ENCODE measurements at regions not wholly inside any gene's neighbourhood (a gene's known extent, or its start where the extent isn't known, plus 50 kb on each side); places are given as distances from the start of the nearest gene placed in this dataset.
"Not testable (repeated sequence)": the region's sequence is repeated elsewhere in the genome, so short reads cannot be mapped to it uniquely, and the experiment has no call there.

- Histone ChIP-seq H3K36me3 (ENCODE audit: control insufficient read depth, insufficient read depth, low read length) (no peaks in the 10 kb centered on the region), H3K9me3 (replicated peaks; ENCODE audit: control insufficient read depth, low read depth, low read length) (no peaks in the 10 kb centered on the region), H3K27ac (ENCODE audit: low read length) (no peak overlapping the region), H3K4me3 (ENCODE audit: low read length) (no peak overlapping the region), H3K4me1 (ENCODE audit: control insufficient read depth, insufficient read depth, low read length) (peaks cover 4% of the 10 kb centered on the region), H3K27me3 (ENCODE audit: control insufficient read depth, insufficient read depth, low read length) (no peaks in the 10 kb centered on the region)
- no peak for DNase-seq
- 94% methylated on average over 2 of the region's 3 CpGs for WGBS (ENCODE audit: insufficient coverage)
Measured at GRCh38 chr6:139521338-139521737, 146.9 kb upstream of the CITED2 start.

- no peak overlapping the region for H3K27ac ChIP-seq (ENCODE audit: low read length)
- H3K27me3 ChIP-seq (ENCODE audit: control insufficient read depth, insufficient read depth, low read length), result no peaks in the 10 kb centered on the region
- no CpG with 5 or more reads among the region's 3 CpGs for WGBS (ENCODE audit: insufficient coverage)
- H3K4me1 ChIP-seq (ENCODE audit: control insufficient read depth, insufficient read depth, low read length), result peaks cover 6% of the 10 kb centered on the region
- H3K4me3 ChIP-seq (ENCODE audit: low read length), result no peak overlapping the region
- no peaks in the 10 kb centered on the region for H3K36me3 ChIP-seq (ENCODE audit: control insufficient read depth, insufficient read depth, low read length)
- no peak for DNase-seq
- H3K9me3 ChIP-seq (replicated peaks; ENCODE audit: control insufficient read depth, low read depth, low read length), result no peaks in the 10 kb centered on the region
Measured at GRCh38 chr6:139520321-139520768, 145.9 kb upstream of the CITED2 start.

GRCh38 chr6:139519571-139520031, 145.2 kb upstream of the CITED2 start:
- Histone ChIP-seq H3K36me3 (ENCODE audit: control insufficient read depth, insufficient read depth, low read length) (no peaks in the 10 kb centered on the region), H3K4me3 (ENCODE audit: low read length) (no peak overlapping the region), H3K9me3 (replicated peaks; ENCODE audit: control insufficient read depth, low read depth, low read length) (no peaks in the 10 kb centered on the region), H3K4me1 (ENCODE audit: control insufficient read depth, insufficient read depth, low read length) (peaks cover 6% of the 10 kb centered on the region), H3K27me3 (ENCODE audit: control insufficient read depth, insufficient read depth, low read length) (no peaks in the 10 kb centered on the region), H3K27ac (ENCODE audit: low read length) (no peak overlapping the region)
- WGBS (ENCODE audit: insufficient coverage), result 73% methylated on average over 3 of the region's 5 CpGs
- DNase-seq, result no peak

GRCh38 chr6:139519097-139519496, 144.6 kb upstream of the CITED2 start:
- H3K4me1 ChIP-seq (ENCODE audit: control insufficient read depth, insufficient read depth, low read length), result peaks cover 6% of the 10 kb centered on the region
- no peak overlapping the region for H3K4me3 ChIP-seq (ENCODE audit: low read length)
- WGBS (ENCODE audit: insufficient coverage), result 83% methylated on average over 1 of the region's 5 CpGs
- no peak overlapping the region for H3K27ac ChIP-seq (ENCODE audit: low read length)
- H3K9me3 ChIP-seq (replicated peaks; ENCODE audit: control insufficient read depth, low read depth, low read length), result no peaks in the 10 kb centered on the region
- H3K36me3 ChIP-seq (ENCODE audit: control insufficient read depth, insufficient read depth, low read length), result no peaks in the 10 kb centered on the region
- no peaks in the 10 kb centered on the region for H3K27me3 ChIP-seq (ENCODE audit: control insufficient read depth, insufficient read depth, low read length)
- DNase-seq, result no peak

- Histone ChIP-seq H3K27ac (ENCODE audit: low read length) (no peak overlapping the region), H3K9me3 (replicated peaks; ENCODE audit: control insufficient read depth, low read depth, low read length) (no peaks in the 10 kb centered on the region), H3K27me3 (ENCODE audit: control insufficient read depth, insufficient read depth, low read length) (no peaks in the 10 kb centered on the region), H3K4me3 (ENCODE audit: low read length) (no peak overlapping the region), H3K36me3 (ENCODE audit: control insufficient read depth, insufficient read depth, low read length) (no peaks in the 10 kb centered on the region), H3K4me1 (ENCODE audit: control insufficient read depth, insufficient read depth, low read length) (peaks cover 6% of the 10 kb centered on the region)
- WGBS (ENCODE audit: insufficient coverage), result 91% methylated on average over 6 of the region's 12 CpGs
- no peak for DNase-seq
Measured at GRCh38 chr6:139518556-139519091, 144.2 kb upstream of the CITED2 start.

GRCh38 chr6:139517998-139518555, 143.6 kb upstream of the CITED2 start:
- not testable (repeated sequence) for H3K9me3 ChIP-seq (replicated peaks; ENCODE audit: control insufficient read depth, low read depth, low read length); H3K4me1 ChIP-seq (ENCODE audit: control insufficient read depth, insufficient read depth, low read length); DNase-seq; H3K36me3 ChIP-seq (ENCODE audit: control insufficient read depth, insufficient read depth, low read length); H3K27ac ChIP-seq (ENCODE audit: low read length); H3K4me3 ChIP-seq (ENCODE audit: low read length); H3K27me3 ChIP-seq (ENCODE audit: control insufficient read depth, insufficient read depth, low read length)
- WGBS (ENCODE audit: insufficient coverage), result 79% methylated on average over 7 of the region's 14 CpGs

- H3K9me3 ChIP-seq (replicated peaks; ENCODE audit: control insufficient read depth, low read depth, low read length), result no peaks in the 10 kb centered on the region
- H3K36me3 ChIP-seq (ENCODE audit: control insufficient read depth, insufficient read depth, low read length), result no peaks in the 10 kb centered on the region
- H3K27me3 ChIP-seq (ENCODE audit: control insufficient read depth, insufficient read depth, low read length), result no peaks in the 10 kb centered on the region
- 0% methylated on average over 1 of the region's 3 CpGs for WGBS (ENCODE audit: insufficient coverage)
- H3K4me3 ChIP-seq (ENCODE audit: low read length), result no peak overlapping the region
- H3K4me1 ChIP-seq (ENCODE audit: control insufficient read depth, insufficient read depth, low read length), result peaks cover 6% of the 10 kb centered on the region
- DNase-seq, result no peak
- H3K27ac ChIP-seq (ENCODE audit: low read length), result no peak overlapping the region
Measured at GRCh38 chr6:139515511-139515910, 141.1 kb upstream of the CITED2 start.

- H3K27ac ChIP-seq (ENCODE audit: low read length), result no peak overlapping the region
- WGBS (ENCODE audit: insufficient coverage), result 20% methylated on average over 1 of the region's 3 CpGs
- H3K9me3 ChIP-seq (replicated peaks; ENCODE audit: control insufficient read depth, low read depth, low read length), result no peaks in the 10 kb centered on the region
- no peak for DNase-seq
- peaks cover 5% of the 10 kb centered on the region for H3K4me1 ChIP-seq (ENCODE audit: control insufficient read depth, insufficient read depth, low read length)
- no peak overlapping the region for H3K4me3 ChIP-seq (ENCODE audit: low read length)
- H3K36me3 ChIP-seq (ENCODE audit: control insufficient read depth, insufficient read depth, low read length), result no peaks in the 10 kb centered on the region
- H3K27me3 ChIP-seq (ENCODE audit: control insufficient read depth, insufficient read depth, low read length), result no peaks in the 10 kb centered on the region
Measured at GRCh38 chr6:139514819-139515218, 140.4 kb upstream of the CITED2 start.

GRCh38 chr6:139510040-139510790, 135.8 kb upstream of the CITED2 start:
- peaks cover 3% of the 10 kb centered on the region for H3K4me1 ChIP-seq (ENCODE audit: control insufficient read depth, insufficient read depth, low read length)
- WGBS (ENCODE audit: insufficient coverage), result 100% methylated on average over 1 of the region's 9 CpGs
- H3K36me3 ChIP-seq (ENCODE audit: control insufficient read depth, insufficient read depth, low read length), result no peaks in the 10 kb centered on the region
- H3K9me3 ChIP-seq (replicated peaks; ENCODE audit: control insufficient read depth, low read depth, low read length), result no peaks in the 10 kb centered on the region
- no peak overlapping the region for H3K4me3 ChIP-seq (ENCODE audit: low read length)
- H3K27me3 ChIP-seq (ENCODE audit: control insufficient read depth, insufficient read depth, low read length), result no peaks in the 10 kb centered on the region
- no peak overlapping the region for H3K27ac ChIP-seq (ENCODE audit: low read length)
- peak; percentile 60 for DNase-seq

- no peak overlapping the region for H3K4me3 ChIP-seq (ENCODE audit: low read length)
- no peak for DNase-seq
- H3K27ac ChIP-seq (ENCODE audit: low read length), result no peak overlapping the region
- no peaks in the 10 kb centered on the region for H3K9me3 ChIP-seq (replicated peaks; ENCODE audit: control insufficient read depth, low read depth, low read length)
- H3K27me3 ChIP-seq (ENCODE audit: control insufficient read depth, insufficient read depth, low read length), result no peaks in the 10 kb centered on the region
- H3K4me1 ChIP-seq (ENCODE audit: control insufficient read depth, insufficient read depth, low read length), result peaks cover 3% of the 10 kb centered on the region
- H3K36me3 ChIP-seq (ENCODE audit: control insufficient read depth, insufficient read depth, low read length), result no peaks in the 10 kb centered on the region
- 100% methylated on average over 2 of the region's 4 CpGs for WGBS (ENCODE audit: insufficient coverage)
Measured at GRCh38 chr6:139509167-139509566, 134.7 kb upstream of the CITED2 start.

Data from muscle of leg (tissue), 3 donors.